Panc1 (cell line): ENCODE measurements at regions not wholly inside any gene's neighbourhood (a gene's known extent, or its start where the extent isn't known, plus 50 kb on each side); places are given as distances from the start of the nearest gene placed in this dataset.

Experiments used
- ATAC-seq: fragments of 200-7000 bp; cut with Tn5 transposase; 2 replicates; pipeline ENCODE4 v1.9.1; 2020; ENCODE audit warnings: mild to moderate bottlenecking, moderate library complexity
- BruUV-seq: library from RNA; stranded (reverse); fragments of 400-500 nt; replicated peaks from 2 replicates; lab custom pipeline; 2021; lab: Mats Ljungman, UMichigan
- CTCF ChIA-PET: fragments of 300-600 bp; sonication (Branson Sonifier 250); formaldehyde crosslinking; loops from one replicate; lab custom pipeline; 2022; ENCODE audit warnings: antibody characterized with exemption; lab: Charles Lee
- POLR2A ChIA-PET: fragments of 300-600 bp; sonication (Branson Sonifier 250); formaldehyde crosslinking; loops from one replicate; lab custom pipeline; 2022; ENCODE audit warnings: antibody characterized with exemption; lab: Charles Lee
- DNase-seq: peaks from one replicate; pipeline ENCODE4 v3.0.0-alpha.2; 2010; ENCODE audit warnings: low read depth, low spot score
- H3K27ac ChIP-seq: 2 replicates; pipeline ENCODE4 v1.5.1; 2011; ENCODE audit warnings: mild to moderate bottlenecking, low read length, inconsistent platforms
- H3K27me3 ChIP-seq: fragments of 200-500 bp; sonication (Bioruptor generic); 2 replicates; pipeline ENCODE4 v1.6.0; 2014; ENCODE audit warnings: low read length, inconsistent platforms; ENCODE audit not compliant: control insufficient read depth, insufficient read depth
- H3K36me3 ChIP-seq: fragments of 200-500 bp; sonication (Bioruptor generic); 2 replicates; pipeline ENCODE4 v1.5.1; 2014; ENCODE audit warnings: inconsistent platforms, mild to moderate bottlenecking, low read length, moderate library complexity; ENCODE audit not compliant: control insufficient read depth, insufficient read depth
- H3K4me1 ChIP-seq: 2 replicates; pipeline ENCODE4 v1.5.1; 2011; ENCODE audit warnings: inconsistent platforms, mild to moderate bottlenecking, low read length, moderate library complexity; ENCODE audit not compliant: control insufficient read depth, insufficient read depth
- H3K4me3 ChIP-seq, 2 experiments: 2 replicates each; pipeline ENCODE4 v1.5.1; 2011 to 2012; ENCODE audit warnings: low read depth in 2 of 2, low read length in 2 of 2, mild to moderate bottlenecking in 2 of 2, inconsistent platforms in 1 of 2, moderate library complexity in 1 of 2
- H3K9me3 ChIP-seq: fragments of 200-500 bp; sonication (Bioruptor generic); 2 replicates; pipeline ENCODE4 v1.5.1; 2014; ENCODE audit warnings: low read depth, mild to moderate bottlenecking, inconsistent platforms, low read length, moderate library complexity; ENCODE audit not compliant: control insufficient read depth, insufficient read depth
- CTCF ChIP-seq: fragments of 450-650 bp; IDR thresholded peaks from 2 replicates; pipeline ENCODE4 v1.5.1; 2017; ENCODE audit warnings: mild to moderate bottlenecking
- POLR2AphosphoS5 ChIP-seq: IDR thresholded peaks from 2 replicates; pipeline ENCODE4 v1.6.1; 2012; ENCODE audit warnings: mild to moderate bottlenecking, low read depth, low read length, moderate library complexity
- REST ChIP-seq, 2 experiments: IDR thresholded peaks; 2 replicates each; pipeline ENCODE4 v1.6.1; 2011 to 2012; ENCODE audit warnings: low read depth in 2 of 2, control low read depth in 1 of 2, low read length in 1 of 2, mild to moderate bottlenecking in 1 of 2, moderate library complexity in 1 of 2; ENCODE audit not compliant: insufficient read depth in 1 of 2
- SIN3A ChIP-seq: IDR thresholded peaks from 2 replicates; pipeline ENCODE4 v1.6.1; 2012; ENCODE audit warnings: low read depth, mild to moderate bottlenecking, low read length, moderate library complexity, borderline replicate concordance; ENCODE audit not compliant: insufficient read depth
- TCF7L2 ChIP-seq: IDR thresholded peaks from 2 replicates; pipeline ENCODE4 v1.6.1; 2011; ENCODE audit warnings: mild to moderate bottlenecking, low read depth, low read length, inconsistent platforms
- in situ Hi-C: cut with HindIII; loops from 2 replicates; pipeline ENCODE4 v1.10.0; 2016; ENCODE audit warnings: low sequenced_read_pairs, low pct_unique_long_range_greater_than_20kb
- intact Hi-C: fragments of 100-400 bp; cut with micrococcal nuclease; formaldehyde crosslinking; loops from one replicate; pipeline ENCODE4 v1.10.0; 2022; ENCODE audit not compliant: unreplicated experiment

GRCh38 chr6:134866563-134866962, 83.3 kb downstream of the ALDH8A1 start:
- Histone ChIP-seq H3K27me3 (no peaks in the 10 kb centered on the region), H3K27ac (no peak overlapping the region), H3K36me3 (no peaks in the 10 kb centered on the region), H3K4me1 (no peaks in the 10 kb centered on the region), H3K4me3 (no peak overlapping the region), H3K9me3 (no peaks in the 10 kb centered on the region)
- intact Hi-C loops, result no loop called here
- no peak for DNase-seq
- in situ Hi-C loops, result no loop called here
- no TSS peak for BruUV-seq
- TF ChIP-seq POLR2AphosphoS5 (no peak), REST (IDR thresholded peaks at IDR 0.05; ENCODE audit: insufficient read depth in 1 of 2, low read depth in 2 of 2, low read length in 1 of 2) (no peak), CTCF (no peak), TCF7L2 (no peak), SIN3A (no peak)
- no peak for ATAC-seq
- CTCF ChIA-PET, result no interaction called here
- POLR2A ChIA-PET, result no interaction called here

- ATAC-seq (no peak), DNase-seq (no peak)
- intact Hi-C loops (no loop called here), in situ Hi-C loops (no loop called here)
- H3K27ac ChIP-seq, result no peak overlapping the region
- BruUV-seq, result no TSS peak
- no peak overlapping the region for H3K4me3 ChIP-seq
- CTCF ChIA-PET, result no interaction called here
- no peak for TF ChIP-seq TCF7L2
- POLR2A ChIA-PET, result no interaction called here
- H3K9me3 ChIP-seq, result no peaks in the 10 kb centered on the region
- no peaks in the 10 kb centered on the region for H3K27me3 ChIP-seq
- no peaks in the 10 kb centered on the region for H3K4me1 ChIP-seq
- H3K36me3 ChIP-seq, result no peaks in the 10 kb centered on the region
These were observed 85.3 kb downstream of the ALDH8A1 start for GRCh38 chr6:134864558-134864957.

GRCh38 chr6:134863763-134864510, 86.0 kb downstream of the ALDH8A1 start:
- ATAC-seq, result no peak

More at GRCh38 chr6:134863763-134864510, 86.0 kb downstream of the ALDH8A1 start:
- Histone ChIP-seq H3K27ac (no peak overlapping the region), H3K27me3 (no peaks in the 10 kb centered on the region), H3K4me3 (no peak overlapping the region), H3K4me1 (no peaks in the 10 kb centered on the region), H3K36me3 (no peaks in the 10 kb centered on the region), H3K9me3 (no peaks in the 10 kb centered on the region)
- intact Hi-C loops, result no loop called here
- in situ Hi-C loops, result no loop called here
- ChIA-PET CTCF (no interaction called here), POLR2A (no interaction called here)
- DNase-seq, result no peak
- BruUV-seq, result no TSS peak
- TF ChIP-seq SIN3A, result no peak
- TF ChIP-seq CTCF, result no peak
- no peak for TF ChIP-seq REST (IDR thresholded peaks at IDR 0.05; ENCODE audit: insufficient read depth in 1 of 2, low read depth in 2 of 2, low read length in 1 of 2)
- TF ChIP-seq POLR2AphosphoS5, result no peak
- TF ChIP-seq TCF7L2, result no peak
